HG03066 (cell line): ENCODE measurements at regions not wholly inside any gene's neighbourhood (a gene's known extent, or its start where the extent isn't known, plus 50 kb on each side); places are given as distances from the start of the nearest gene placed in this dataset.

ENCODE experiments used
- ATAC-seq: cut with Tn5 transposase; IDR thresholded peaks from one replicate; pipeline ENCODE4 v1.9.1; 2021; ENCODE audit warnings: low read depth; ENCODE audit not compliant: unreplicated experiment

- ATAC-seq, result no peak
Observed at GRCh38 chr13:107450431-107450830, 764.9 kb downstream of the LIG4 start.

- ATAC-seq, result no peak
Observed at GRCh38 chr13:107447591-107447990, 767.7 kb downstream of the LIG4 start.

GRCh38 chr13:107441279-107441678 is 774.1 kb downstream of the LIG4 start:
- no peak for ATAC-seq

- ATAC-seq, result no peak
Observed at GRCh38 chr13:107438251-107438650, 777.1 kb downstream of the LIG4 start.

- no peak for ATAC-seq
Observed at GRCh38 chr13:107434347-107434746, 781.0 kb downstream of the LIG4 start.

GRCh38 chr13:107427536-107427935 is 787.8 kb downstream of the LIG4 start:
- ATAC-seq, result no peak

- ATAC-seq, result no peak
Observed at GRCh38 chr13:107422421-107422820, 792.9 kb downstream of the LIG4 start.

- ATAC-seq, result no peak
Observed at GRCh38 chr13:107421951-107422350, 793.4 kb downstream of the LIG4 start.

- no peak for ATAC-seq
Observed at GRCh38 chr13:107421028-107421427, 794.3 kb downstream of the LIG4 start.

GRCh38 chr13:107413005-107413404 is 802.3 kb downstream of the LIG4 start:
- no peak for ATAC-seq

GRCh38 chr13:107407074-107407473 is 808.3 kb downstream of the LIG4 start:
- no peak for ATAC-seq

GRCh38 chr13:107395927-107396662 is 819.2 kb downstream of the LIG4 start:
- no peak for ATAC-seq

- no peak for ATAC-seq
Observed at GRCh38 chr13:107392205-107392604, 823.1 kb downstream of the LIG4 start.

GRCh38 chr13:107387525-107387924 is 819.6 kb upstream of the ARGLU1 start:
- ATAC-seq, result no peak

- ATAC-seq, result no peak
Observed at GRCh38 chr13:107379407-107380155, 811.6 kb upstream of the ARGLU1 start.

GRCh38 chr13:107376341-107377125 is 808.6 kb upstream of the ARGLU1 start:
- no peak for ATAC-seq

- ATAC-seq, result no peak
Observed at GRCh38 chr13:107375701-107376340, 807.9 kb upstream of the ARGLU1 start.

GRCh38 chr13:107374038-107374437 is 806.1 kb upstream of the ARGLU1 start:
- no peak for ATAC-seq

GRCh38 chr13:107373551-107373950 is 805.6 kb upstream of the ARGLU1 start:
- no peak for ATAC-seq

GRCh38 chr13:107370015-107370785 is 802.3 kb upstream of the ARGLU1 start:
- ATAC-seq, result no peak
